ENCODE measurements at regions not wholly inside any gene's neighbourhood (a gene's known extent, or its start where the extent isn't known, plus 50 kb on each side); places are given as distances from the start of the nearest gene placed in this dataset.

- no peak for TF ChIP-seq ESRRB (CRISPR knock-in tag; IDR thresholded peaks at IDR 0.05; ENCODE audit: borderline replicate concordance)
- TF ChIP-seq PBX2 (CRISPR knock-in tag; IDR thresholded peaks at IDR 0.05; ENCODE audit: low read depth) = no peak
- TF ChIP-seq PBX2 (tag; conservative IDR thresholded peaks at IDR 0.05; ENCODE audit: low read depth) = no peak
- no peak for TF ChIP-seq TBP (optimal IDR thresholded peaks at IDR 0.05; ENCODE audit: low read depth, low read length)
- TF ChIP-seq HNRNPH1 (optimal IDR thresholded peaks at IDR 0.05; ENCODE audit: low read depth, low read length) = no peak
- no peak for TF ChIP-seq L3MBTL2 (IDR thresholded peaks at IDR 0.05)
- TF ChIP-seq ZNF75A (CRISPR knock-in tag; IDR thresholded peaks at IDR 0.05) = no peak
- TF ChIP-seq HEY1 (CRISPR knock-in tag; IDR thresholded peaks at IDR 0.05; ENCODE audit: borderline replicate concordance) = no peak
These were observed 132.9 kb upstream of the POU3F1 start (continued) for GRCh38 chr1:38179483-38179882.

GRCh38 chr1:38178216-38178615 lies 131.6 kb upstream of the POU3F1 start:
- Histone ChIP-seq H4K20me1 (replicated peaks; ENCODE audit: control insufficient read depth, insufficient read depth, low read length) (no peaks in the 10 kb centered on the region), H3K4me1 (replicated peaks in 1 of 2; ENCODE audit: control insufficient read depth in 2 of 2, insufficient read depth in 2 of 2, low read length in 2 of 2) (no peaks in the 10 kb centered on the region), H2AFZ (ENCODE audit: low read depth, low read length) (no peak overlapping the region), H3K36me3 (ENCODE audit: control insufficient read depth, insufficient read depth, low read length) (no peaks in the 10 kb centered on the region), H3K9me3 (replicated peaks; ENCODE audit: control insufficient read depth, insufficient read depth, low read depth, low read length) (no peaks in the 10 kb centered on the region), H3K4me3 (no peak overlapping the region), H3K9me1 (ENCODE audit: control insufficient read depth, insufficient read depth, low read length) (no peaks in the 10 kb centered on the region), H3K27me3 (ENCODE audit: control insufficient read depth in 2 of 2, insufficient read depth in 2 of 2, low read length in 2 of 2) (peaks cover 30 to 55% of the 10 kb centered on the region in 2 experiments), H3K79me2 (ENCODE audit: control insufficient read depth, insufficient read depth, low read length) (no peaks in the 10 kb centered on the region), H3K4me2 (ENCODE audit: insufficient read depth, low read length) (no peak overlapping the region), H3K27ac (ENCODE audit: extremely low read depth, low read depth, low read length) (no peak overlapping the region), H3K9ac (ENCODE audit: insufficient read depth in 1 of 2, low read depth in 2 of 2, low read length in 2 of 2) (no peak overlapping the region)
- no peak for FAIRE-seq
- intact Hi-C loops (cut with micrococcal nuclease) = no loop called here
- 2% methylated on average over 6 of the region's 6 CpGs for WGBS (ENCODE audit: insufficient coverage, low coverage, missing lambda C conversion rate)
- CTCF ChIA-PET (ENCODE audit: low intra/inter-chr PET ratio) = no interaction called here
- BruUV-seq (replicated peaks) = no TSS peak
- no peak for ATAC-seq
- POLR2A ChIA-PET = interaction anchor here (1.2 kb wide), 1 partner anchor 113 kb away, joined by 3 read pairs; no protein-coding TSS in a partner anchor
- TF ChIP-seq POLR3A (IDR thresholded peaks at IDR 0.05; ENCODE audit: borderline replicate concordance, extremely low read depth, insufficient read depth, insufficient read length) = no peak
- TF ChIP-seq UBTF (IDR thresholded peaks at IDR 0.05; ENCODE audit: borderline replicate concordance in 1 of 2, low read depth in 2 of 2, low read length in 2 of 2) = no peak
- in situ Hi-C loops (cut with MboI) = no loop called here
- DNase-seq (ENCODE audit: extremely low read depth in 1 of 4, low spot score in 3 of 4) = no peak

Data from K562 (cell line).